WTC11 (cell line): ENCODE measurements at regions not wholly inside any gene's neighbourhood (a gene's known extent, or its start where the extent isn't known, plus 50 kb on each side); places are given as distances from the start of the nearest gene placed in this dataset.

ENCODE experiments used
- CTCF ChIP-seq: fragments of 200-600 bp; IDR thresholded peaks from 2 replicates; pipeline ENCODE4 v1.8.0; 2022; ENCODE audit warnings: antibody characterized with exemption
- KAT7 ChIP-seq: sonication (generic); formaldehyde crosslinking; IDR thresholded peaks from 2 replicates; pipeline ENCODE4 v1.8.1; 2023; ENCODE audit warnings: missing genetic modification reagents, mild to moderate bottlenecking, borderline replicate concordance

- TF ChIP-seq KAT7 (CRISPR knock-in tag) (no peak), CTCF (no peak)
Measured at GRCh38 chr18:61154866-61155265, 178.4 kb upstream of the CDH20 start.
